ENCODE measurements at regions not wholly inside any gene's neighbourhood (a gene's known extent, or its start where the extent isn't known, plus 50 kb on each side); places are given as distances from the start of the nearest gene placed in this dataset.

DNA sequence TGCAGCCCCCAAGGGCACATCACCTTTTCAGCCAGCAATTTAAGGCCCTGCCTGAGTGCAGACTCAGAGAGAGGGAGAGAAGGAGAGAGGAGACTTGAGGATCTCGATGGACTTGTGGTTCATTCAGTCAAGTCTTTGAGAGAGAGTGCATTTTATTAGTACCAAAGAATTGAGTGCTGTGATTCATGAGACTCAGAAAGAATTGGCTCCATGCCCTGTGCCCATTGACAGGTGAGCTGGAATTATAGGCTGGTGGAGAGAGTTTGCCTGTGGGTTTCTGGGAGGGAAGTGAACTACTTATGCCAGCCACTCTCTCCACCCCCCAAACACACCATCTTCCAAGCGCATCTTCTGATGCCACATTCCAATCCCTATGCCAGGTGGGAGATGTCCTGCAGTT lies 236.8 kb downstream of the MN1 start:
- DNase-seq (ENCODE audit: low read depth), result no peak

- DNase-seq (ENCODE audit: low read depth), result no peak
Measured at GRCh38 chr22:27566602-27567001, 235.0 kb downstream of the MN1 start.

- DNase-seq (ENCODE audit: low read depth), result no peak
Measured at GRCh38 chr22:27568265-27568664, 233.3 kb downstream of the MN1 start.

- DNase-seq (ENCODE audit: low read depth), result no peak
Measured at GRCh38 chr22:27571463-27572277, 229.9 kb downstream of the MN1 start.

GRCh38 chr22:27572278-27572666 lies 229.3 kb downstream of the MN1 start:
- no peak for DNase-seq (ENCODE audit: low read depth)

DNA sequence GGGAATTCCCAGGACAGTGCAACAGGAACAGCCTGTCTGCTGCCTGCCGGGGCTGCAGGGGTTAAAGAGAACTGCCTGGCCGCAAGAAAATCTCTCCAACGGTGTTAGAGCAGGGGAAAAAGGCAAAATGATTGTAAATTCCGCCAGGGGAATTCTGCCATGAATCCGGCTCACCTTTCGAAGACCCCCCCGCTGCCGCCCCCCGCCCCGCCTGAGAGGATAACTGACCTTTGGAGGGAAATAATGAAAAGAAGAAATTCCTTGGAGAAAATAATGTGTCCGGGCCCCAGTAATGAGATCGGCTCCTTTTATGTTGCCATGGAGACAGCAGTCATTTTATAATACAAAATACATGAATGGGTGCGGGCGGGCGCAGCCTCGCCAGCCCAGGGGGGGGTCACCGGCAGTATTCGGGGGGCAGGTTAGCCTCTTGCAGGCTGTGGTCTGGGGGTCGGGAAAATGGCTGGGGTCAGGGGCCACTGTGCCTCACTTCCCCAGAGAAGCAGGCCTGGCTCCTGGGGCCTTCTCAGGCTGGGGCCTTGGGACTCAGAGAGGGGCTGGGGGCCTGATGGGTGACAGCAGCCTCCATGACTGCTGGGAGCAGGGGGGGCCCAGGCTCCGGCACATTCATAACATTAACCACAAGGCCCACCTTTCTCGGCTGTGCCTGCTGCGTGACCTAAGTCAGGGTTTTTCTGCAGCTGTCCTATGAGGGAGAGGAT lies 228.1 kb downstream of the MN1 start:
- no peak for DNase-seq (ENCODE audit: low read depth)

DNA sequence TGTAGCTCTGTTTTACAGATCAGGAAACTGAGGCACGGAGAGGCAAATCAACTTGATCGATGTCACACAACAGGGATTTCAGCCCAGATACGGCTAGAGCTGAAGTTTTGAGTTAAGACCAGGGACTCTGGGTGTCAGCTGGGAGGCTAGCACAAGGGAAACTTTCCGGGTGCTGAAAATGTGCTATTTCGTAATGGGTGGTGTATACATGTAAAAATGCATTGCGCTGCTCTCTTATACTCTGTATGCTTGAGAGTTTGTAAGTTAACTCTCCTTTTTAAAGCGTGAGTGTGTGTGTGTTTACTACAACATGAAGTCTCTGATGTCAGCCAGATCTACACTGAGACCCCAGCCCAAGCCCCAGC lies 227.6 kb downstream of the MN1 start:
- DNase-seq (ENCODE audit: low read depth), result no peak

DNA sequence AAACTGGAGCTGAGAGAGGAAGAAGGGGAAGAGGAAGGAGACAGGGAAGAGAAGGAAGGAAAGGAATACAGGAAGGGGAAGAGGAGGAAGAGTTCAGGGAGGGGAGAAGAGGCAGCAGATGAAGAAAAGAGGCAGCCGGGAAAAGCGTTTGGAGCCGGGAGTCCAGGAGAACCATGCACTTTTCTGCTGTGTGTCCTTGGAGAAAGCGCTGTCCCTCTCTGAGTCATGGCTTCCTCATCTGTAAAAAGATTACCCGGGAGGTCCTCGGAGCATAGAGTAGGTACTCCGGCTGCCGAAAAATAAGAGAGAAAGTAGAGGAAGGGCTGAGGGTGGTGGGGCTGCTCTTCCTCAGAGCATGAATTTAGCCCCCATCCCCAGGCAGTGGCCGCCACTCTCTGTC lies 226.9 kb downstream of the MN1 start:
- no peak for DNase-seq (ENCODE audit: low read depth)

GRCh38 chr22:27575348-27575747 lies 226.2 kb downstream of the MN1 start:
- DNase-seq (ENCODE audit: low read depth), result no peak

GRCh38 chr22:27576413-27576812 lies 225.1 kb downstream of the MN1 start:
- DNase-seq (ENCODE audit: low read depth), result no peak

GRCh38 chr22:27576815-27577573 lies 224.6 kb downstream of the MN1 start:
- no peak for DNase-seq (ENCODE audit: low read depth)

DNA sequence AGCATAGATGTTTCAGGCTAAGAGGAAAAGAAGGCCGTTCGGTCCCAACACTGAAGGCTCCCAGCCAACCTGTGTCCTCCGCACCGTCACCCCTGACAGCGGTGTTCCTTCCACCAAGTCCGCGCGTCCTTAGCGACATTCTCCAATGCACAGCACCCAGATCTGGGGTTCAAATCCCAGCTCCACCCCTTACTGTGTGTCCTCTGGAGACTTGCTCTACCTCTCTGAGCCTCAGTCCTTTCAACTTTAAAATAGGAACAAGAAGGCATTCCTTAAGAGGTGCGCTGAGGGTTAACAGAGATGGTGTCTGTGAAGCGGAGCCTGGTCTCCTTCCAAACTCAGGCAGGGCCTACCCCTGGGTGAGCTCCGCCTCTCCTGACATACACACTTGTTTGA lies 224.0 kb downstream of the MN1 start:
- DNase-seq (ENCODE audit: low read depth), result no peak

- no peak for DNase-seq (ENCODE audit: low read depth)
Measured at GRCh38 chr22:27578937-27579617, 222.5 kb downstream of the MN1 start.

DNA sequence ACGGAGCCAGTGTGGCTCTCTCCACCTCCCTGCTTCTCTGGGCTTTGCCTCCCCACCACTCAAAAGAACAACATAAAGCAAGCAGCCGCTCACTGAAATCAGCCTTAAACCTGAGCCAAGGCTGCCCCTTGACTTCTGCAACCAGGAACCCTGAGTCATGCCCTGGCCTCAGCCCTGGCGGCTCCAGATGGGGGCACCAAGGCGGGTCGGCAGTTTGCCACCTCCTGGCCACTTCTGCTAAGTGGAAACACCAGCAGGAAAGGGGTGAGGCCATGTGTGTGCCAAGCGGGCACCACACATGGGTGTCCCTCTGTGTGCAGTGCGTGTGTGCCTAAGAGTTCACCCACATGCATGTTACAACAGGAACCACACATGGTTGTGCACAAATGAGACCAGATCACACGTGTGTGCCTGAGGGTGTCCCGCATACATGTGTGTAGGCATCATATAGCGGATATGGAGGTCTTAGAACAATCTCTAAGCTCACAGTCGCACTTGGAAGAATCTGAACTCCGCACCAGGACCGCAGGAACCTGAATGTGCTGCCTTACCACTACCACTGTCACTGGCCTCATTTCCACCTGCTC lies 221.2 kb downstream of the MN1 start:
- no peak for DNase-seq (ENCODE audit: low read depth)

DNA sequence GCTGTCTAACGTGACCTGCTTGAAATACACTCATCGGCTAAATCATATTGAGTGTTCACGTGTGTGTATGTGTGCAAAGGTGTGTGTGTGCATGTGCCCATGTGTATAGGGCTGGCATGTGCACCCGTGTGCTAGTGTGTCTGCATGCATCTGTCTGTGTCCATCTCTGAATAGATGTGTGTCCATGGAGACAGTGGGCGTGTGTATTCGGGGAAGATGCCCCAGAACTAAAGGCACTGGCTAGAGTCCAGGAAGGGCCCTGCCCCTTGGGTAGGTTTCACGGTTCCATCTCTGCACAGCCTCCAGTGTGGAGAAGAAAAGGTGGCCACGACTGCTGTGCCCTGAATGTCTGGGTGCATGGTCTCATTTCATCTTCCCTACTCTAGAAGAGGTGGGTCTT lies 220.3 kb downstream of the MN1 start:
- DNase-seq (ENCODE audit: low read depth), result no peak

DNA sequence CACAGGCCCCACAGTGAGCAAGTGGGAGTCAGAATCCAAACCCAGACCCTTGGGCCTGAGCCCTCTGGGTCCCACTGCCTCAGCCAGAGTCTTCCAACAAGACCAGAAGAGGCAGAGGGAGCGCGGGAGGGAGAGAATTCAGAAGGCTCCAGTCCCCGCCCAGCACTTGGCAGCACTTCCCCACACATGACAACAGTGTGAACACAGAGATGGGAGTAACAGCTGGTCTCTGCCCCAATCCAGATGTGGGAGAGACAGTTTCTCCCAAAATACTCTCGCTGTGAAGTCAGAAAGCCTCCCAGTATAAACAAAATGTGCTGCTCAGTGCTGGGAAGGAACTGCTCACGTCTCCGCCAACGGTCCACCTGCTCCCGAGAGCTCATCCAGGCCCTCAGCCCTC lies 219.9 kb downstream of the MN1 start:
- DNase-seq (ENCODE audit: low read depth), result peak; percentile 39

- no peak for DNase-seq (ENCODE audit: low read depth)
Measured at GRCh38 chr22:27583856-27584255, 217.7 kb downstream of the MN1 start.

DNA sequence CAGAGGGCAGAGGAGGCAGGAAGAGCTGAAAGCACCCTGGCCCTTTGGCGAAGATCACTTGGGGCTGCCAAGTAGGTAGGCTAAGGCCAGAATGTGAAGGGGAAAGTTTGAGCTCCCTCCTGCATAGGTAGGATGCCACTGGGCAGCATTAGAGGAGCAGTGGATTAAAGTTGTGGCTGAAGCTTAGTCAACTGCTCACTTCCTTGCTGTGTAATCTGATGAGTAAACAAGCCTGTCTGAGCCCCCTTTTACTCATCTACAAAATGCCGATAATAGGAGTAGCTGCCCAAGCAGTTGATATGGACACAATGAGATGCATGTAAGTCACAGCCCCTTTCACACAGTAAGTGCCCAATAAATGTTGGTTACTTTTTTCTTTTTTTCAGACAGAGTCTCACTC lies 216.4 kb downstream of the MN1 start:
- DNase-seq (ENCODE audit: low read depth), result no peak

GRCh38 chr22:27588268-27588667 lies 213.3 kb downstream of the MN1 start:
- no peak for DNase-seq (ENCODE audit: low read depth)

DNA sequence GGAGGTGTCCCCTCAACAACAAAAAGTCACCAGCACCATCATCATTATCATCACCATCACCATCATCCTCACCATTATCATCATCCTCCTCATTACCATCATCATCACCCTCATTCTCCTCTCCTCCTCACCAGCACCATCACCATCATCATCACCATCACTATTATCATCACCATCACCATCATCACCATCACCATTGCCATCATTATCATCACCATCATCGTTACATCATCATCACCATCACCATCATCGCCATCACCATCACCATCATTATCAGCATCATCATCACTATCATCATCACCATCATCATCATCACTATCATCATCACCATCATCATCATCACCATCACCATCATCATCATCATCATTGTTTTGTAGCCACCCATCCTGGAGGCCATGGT lies 212.6 kb downstream of the MN1 start:
- DNase-seq (ENCODE audit: low read depth), result no peak

- DNase-seq (ENCODE audit: low read depth), result no peak
Measured at GRCh38 chr22:27591060-27591459, 210.5 kb downstream of the MN1 start.

GRCh38 chr22:27593378-27593777 lies 208.2 kb downstream of the MN1 start:
- no peak for DNase-seq (ENCODE audit: low read depth)
